Left lobe of liver (tissue), 2 donors: ENCODE measurements at regions not wholly inside any gene's neighbourhood (a gene's known extent, or its start where the extent isn't known, plus 50 kb on each side); places are given as distances from the start of the nearest gene placed in this dataset.
"Not testable (repeated sequence)": the region's sequence is repeated elsewhere in the genome, so short reads cannot be mapped to it uniquely, and the experiment has no call there.

ENCODE experiments used
- ATAC-seq: fragments of 200-7000 bp; cut with Tn5 transposase; one replicate; pipeline ENCODE4 v1.9.1; 2020; ENCODE audit warnings: mild to moderate bottlenecking, moderate library complexity
- DNase-seq: peaks from one replicate; pipeline ENCODE4 v3.0.0-alpha.2; 2020; ENCODE audit warnings: low spot score
- donor health status: DM: no; HTN: no; CAD: no; lungs with moderate emphysema.
- donor health status: DM: no; HTN: yes; CAD: no.

DNA sequence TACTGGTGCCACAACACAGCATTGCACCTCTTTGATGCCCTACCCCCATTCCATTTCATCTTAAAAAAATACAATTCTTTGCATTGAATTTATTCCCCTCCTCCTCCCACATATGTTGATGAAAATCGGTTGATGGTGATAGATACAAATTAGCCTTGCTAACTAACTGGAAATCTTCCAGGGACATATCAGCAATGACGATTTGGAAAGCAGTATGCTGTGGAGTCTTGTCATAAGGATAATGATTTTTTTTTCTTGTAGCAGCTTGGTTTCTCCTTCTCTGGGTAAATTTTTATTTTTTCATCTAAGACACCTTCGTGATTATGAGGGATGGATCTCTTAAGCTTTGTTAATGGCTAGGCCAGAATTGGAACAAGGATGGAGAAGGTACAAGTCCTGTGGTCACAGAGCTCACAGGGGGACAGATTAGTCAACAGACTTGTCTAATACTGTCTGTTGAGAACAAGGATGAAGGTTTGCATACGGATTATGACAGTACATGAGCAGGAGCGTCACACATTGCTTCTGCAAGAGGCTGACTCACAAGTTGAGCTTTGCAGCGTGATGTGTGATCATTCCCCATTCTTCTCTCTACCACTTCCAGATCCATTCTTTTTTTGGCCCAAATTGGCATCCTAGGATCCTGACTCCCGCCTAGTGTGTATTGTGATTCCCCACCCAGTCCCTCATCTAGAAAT is 233.1 kb upstream of the FERMT1 start:
- no peak for DNase-seq
- ATAC-seq: no peak

DNA sequence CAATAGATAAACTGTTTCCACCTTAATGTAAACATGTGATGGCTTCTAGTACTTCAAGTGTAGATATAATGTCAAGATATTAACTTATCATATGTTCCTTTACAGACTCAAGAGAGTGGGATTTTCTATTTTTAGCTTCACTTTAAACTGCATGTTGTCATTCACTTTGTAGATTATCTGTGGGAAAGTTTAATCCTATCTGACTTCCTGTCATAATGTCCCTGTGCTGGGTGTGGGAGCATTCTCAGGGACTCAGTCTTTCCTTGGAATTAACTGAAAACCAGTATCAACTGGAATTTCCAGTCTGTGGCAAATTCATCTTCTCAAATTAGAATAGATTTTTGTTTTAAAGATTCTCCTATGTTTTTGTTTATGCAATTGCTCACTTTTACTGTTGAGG is 226.1 kb upstream of the FERMT1 start:
- DNase-seq (no peak), ATAC-seq (no peak)

DNA sequence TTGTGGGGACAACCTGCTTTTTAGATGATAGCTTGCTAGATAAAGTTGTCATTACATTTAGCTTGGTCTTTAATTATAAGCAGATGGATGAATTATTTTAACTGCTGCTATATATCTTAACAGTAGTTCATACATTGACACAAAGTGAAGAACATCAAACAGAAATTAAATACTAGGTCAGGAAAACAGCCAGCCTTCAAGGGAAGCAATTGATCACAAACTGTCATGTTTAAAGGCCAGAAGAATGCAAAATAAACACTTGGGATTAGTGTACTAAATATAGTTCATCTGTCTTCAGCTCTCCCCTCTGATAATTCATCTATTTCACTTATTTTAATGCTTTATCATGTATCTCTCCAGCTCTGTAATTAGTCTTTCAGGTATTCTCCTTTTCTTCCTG is 225.1 kb upstream of the FERMT1 start:
- no peak for DNase-seq
- ATAC-seq: no peak

DNA sequence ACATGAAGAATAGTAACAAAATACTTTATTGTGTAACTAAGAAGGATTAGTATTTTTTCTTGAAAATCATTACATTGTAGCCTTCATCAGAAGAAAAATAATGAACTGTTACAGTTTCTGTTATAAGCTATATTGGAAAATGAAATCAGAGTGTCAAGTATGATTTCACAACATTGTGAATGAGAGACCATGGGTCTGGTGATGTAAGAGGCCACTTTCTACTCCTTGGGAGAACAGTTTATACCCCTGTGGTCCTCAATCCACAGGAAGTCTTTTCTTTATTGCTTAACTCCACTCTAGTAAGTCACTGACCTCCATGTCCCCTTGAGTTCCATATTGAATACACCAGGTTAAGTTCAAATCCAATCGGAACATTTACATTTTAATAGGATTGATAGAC is 218.7 kb upstream of the FERMT1 start:
- DNase-seq (no peak), ATAC-seq (no peak)

DNA sequence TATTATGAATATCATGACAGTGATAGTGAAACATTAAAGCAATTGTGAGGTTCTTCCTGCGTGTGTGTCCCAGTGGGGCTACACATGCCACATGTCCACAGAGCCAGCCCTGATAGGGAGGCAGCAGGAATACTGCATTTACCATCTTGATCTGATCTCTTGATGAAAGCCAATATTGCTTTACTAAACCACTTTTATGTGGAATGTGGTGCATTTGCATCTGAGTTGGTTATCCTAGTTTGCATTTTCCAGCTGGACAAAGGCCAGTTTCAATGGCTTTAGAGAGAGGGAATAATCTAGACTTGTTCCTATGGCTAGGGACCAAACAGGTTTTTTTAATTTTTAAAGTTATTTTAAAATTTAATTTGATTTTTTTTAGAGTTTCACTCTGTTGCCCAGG is 216.3 kb upstream of the FERMT1 start:
- ATAC-seq: no peak

DNA sequence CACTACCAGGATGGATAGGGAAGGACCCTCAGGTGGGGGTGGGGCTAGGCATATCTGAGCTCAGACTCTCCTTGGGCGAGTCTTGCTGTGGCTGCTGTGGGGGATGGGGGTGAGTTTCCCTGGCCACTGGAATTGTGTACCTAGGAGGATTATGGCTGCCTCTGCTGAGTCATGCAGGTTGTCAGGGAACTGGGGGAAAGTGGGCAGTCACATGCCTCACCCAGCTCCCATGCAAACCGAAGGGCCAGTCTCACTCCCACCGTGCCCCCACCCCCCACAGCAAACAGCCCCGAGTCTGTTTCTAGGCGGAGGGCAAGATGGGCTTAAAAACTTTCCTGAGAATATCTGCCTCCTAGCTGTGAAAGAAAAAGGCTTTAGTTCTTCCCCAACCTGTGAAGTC is 210.3 kb upstream of the FERMT1 start:
- ATAC-seq (no peak), DNase-seq (no peak)

More for the DNA sequence above, 216.3 kb upstream of the FERMT1 start:
- DNase-seq: no peak

DNA sequence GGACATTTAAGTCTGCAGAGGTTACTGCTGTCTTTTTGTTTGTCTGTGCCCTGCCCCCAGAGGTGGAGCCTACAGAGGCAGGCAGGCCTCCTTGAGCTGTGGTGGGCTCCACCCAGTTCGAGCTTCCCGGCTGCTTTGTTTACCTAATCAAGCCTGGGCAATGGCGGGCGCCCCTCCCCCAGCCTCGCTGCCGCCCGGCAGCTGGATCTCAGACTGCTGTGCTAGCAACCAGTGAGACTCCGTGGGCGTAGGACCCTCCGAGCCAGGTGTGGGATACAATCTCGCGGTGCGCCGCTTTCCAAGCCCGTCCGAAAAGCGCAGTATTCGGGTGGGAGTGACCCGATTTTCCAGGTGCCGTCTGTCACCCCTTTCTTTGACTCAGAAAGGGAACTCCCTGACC is 198.4 kb upstream of the FERMT1 start:
- not testable (repeated sequence) for DNase-seq

DNA sequence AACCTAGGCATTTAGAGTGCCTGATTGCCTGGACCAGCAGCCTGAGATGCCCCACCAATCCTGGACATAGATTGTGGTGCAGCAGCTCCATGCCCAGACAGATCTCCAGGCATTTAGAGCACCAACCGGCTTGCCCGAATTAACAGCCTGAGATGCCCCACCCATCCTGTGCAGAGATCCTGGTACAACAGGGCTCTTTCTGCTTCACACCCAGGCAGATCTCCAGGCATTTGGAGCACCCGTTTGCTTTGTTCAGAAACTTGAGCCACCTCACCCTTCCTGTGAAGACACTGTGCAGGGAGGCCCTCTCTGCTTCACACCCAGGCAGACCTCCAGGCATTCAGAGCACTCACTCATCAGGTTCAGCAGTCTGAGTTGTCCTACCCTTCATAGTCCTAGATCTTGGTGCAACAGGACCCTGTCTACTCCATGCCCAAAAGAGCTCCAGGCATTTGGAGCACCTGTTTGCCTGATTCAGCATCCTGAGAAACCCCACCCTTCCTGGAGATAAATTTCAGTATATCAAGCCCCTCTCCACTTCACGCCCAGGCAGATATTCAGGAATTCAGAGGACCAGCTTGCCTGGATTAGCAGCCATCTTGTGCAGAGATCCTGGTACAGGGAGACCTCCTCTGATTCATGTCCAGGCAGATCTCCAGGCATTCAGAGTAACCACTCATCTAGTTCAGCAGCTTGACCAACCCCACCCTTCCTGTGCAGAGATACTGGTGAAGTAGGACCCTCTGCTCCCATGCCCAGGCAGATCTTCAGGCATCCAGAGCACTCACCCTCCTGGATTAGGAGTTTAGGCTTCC is 189.2 kb upstream of the FERMT1 start:
- ATAC-seq (no peak), DNase-seq (no peak)

More for the DNA sequence above, 198.4 kb upstream of the FERMT1 start:
- not testable (repeated sequence) for ATAC-seq

DNA sequence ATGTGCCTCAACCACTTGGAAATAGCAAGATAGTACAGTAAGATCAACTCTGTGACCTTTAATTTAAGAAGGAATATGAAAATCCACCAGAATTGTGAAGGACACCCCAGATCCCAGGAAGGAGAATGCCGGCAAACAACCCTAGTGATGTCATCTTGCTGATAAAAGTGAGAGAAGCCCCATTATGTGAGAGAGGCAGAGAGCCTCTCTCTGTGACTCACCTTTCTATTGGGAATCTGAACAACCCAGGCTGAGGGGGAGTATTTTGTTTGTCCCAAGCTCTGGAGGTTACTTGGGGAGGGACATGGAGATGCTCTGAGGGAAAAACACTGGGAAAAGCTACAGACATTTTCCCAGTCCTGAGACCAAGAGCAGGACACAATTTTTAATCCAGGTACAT is 188.3 kb upstream of the FERMT1 start:
- no peak for DNase-seq
- no peak for ATAC-seq

DNA sequence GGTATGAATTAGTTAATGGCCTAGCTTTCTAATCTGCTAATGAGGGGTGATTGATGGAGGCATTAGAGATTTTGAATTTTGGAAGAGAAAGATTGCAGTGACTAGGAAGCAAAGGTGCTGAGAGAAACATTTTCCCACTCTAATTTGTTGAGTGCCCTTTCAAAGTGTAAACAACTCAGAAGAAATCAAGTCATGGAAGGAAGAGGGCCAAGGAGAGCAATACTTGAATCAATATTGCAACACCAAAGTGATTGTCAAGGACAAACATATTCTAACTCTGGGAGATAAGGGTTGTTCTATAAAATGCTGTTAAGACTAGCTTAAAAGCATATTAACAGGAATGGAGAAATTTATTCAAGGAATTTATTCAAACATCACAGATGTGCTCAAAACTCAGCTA is 182.7 kb upstream of the FERMT1 start:
- DNase-seq: no peak
- ATAC-seq: no peak

DNA sequence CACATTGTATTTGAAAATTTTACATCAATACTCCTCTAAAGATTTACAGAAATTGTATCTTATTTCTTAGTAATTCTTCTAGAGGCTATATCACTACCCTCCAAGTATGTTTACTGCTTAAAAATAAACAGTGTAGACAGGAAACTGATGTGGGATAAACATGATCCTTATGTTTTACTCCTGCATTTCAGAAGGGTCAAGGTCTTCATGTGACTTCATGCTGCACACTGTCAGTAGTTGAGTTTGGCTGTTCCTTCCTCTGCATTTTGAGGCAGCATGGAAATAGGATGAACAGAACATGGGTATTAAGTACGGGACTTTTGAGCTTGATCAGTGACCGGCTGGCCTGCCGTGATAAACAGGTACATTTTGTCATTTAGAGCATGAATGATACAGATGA is 179.2 kb upstream of the FERMT1 start:
- no peak for DNase-seq
- no peak for ATAC-seq

DNA sequence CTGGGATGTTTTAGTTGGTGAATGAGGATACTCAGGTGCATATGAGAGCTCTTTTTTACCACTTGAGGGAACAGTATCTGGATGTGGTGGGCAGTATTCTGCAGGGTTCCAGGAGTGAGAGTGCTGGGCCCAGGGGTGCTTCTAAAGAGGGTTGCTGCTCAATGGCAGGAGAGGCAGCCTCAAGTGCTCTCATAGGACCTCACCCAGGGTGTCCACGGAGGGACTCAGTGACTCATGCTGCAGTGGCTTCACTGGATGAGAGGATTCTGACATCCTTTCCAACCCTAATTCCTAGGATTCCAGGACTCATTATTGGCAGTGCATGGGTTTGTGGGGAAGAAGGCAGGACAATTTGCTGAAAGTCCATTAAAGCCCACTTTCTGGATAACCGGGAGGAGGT is 176.6 kb upstream of the FERMT1 start:
- ATAC-seq (no peak), DNase-seq (no peak)

DNA sequence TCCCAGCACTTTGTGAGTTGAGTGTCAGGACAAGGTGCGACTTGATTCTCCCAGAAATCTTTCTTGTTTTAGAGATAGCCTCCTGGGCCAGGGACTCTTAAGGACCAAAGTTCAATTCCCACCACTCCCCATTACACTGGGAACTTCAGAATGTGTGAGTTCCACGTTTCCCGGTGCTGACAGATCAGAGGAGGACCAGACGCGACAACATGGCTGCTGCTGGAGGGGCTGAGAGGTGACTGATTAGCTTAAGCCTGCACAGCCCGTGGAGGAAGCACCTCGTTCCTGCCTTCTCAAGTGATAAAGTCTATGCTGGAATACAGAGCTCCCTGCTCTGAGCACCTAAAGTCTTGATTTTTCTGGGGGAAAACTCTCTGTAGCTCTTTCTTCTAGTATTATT is 175.2 kb upstream of the FERMT1 start:
- ATAC-seq (no peak), DNase-seq (no peak)

DNA sequence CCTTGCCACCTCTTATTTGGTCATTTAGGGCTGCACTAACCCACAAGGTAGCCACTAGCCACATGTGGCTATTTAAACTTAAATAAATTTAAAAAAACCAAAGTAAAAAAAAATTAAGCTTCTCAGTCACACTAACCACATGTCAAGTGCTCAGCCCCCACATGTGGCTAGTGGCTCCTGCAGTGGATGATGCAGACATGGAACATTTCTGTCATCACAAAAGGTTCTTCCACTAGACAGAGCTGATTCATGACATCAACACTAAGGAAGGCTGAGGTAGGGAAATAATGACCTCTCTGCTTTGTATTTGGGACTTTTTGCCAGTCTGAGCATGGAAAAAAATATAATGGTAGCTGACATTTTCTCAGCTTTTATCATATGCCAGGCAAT is 173.0 kb upstream of the FERMT1 start:
- DNase-seq: no peak
- no peak for ATAC-seq

DNA sequence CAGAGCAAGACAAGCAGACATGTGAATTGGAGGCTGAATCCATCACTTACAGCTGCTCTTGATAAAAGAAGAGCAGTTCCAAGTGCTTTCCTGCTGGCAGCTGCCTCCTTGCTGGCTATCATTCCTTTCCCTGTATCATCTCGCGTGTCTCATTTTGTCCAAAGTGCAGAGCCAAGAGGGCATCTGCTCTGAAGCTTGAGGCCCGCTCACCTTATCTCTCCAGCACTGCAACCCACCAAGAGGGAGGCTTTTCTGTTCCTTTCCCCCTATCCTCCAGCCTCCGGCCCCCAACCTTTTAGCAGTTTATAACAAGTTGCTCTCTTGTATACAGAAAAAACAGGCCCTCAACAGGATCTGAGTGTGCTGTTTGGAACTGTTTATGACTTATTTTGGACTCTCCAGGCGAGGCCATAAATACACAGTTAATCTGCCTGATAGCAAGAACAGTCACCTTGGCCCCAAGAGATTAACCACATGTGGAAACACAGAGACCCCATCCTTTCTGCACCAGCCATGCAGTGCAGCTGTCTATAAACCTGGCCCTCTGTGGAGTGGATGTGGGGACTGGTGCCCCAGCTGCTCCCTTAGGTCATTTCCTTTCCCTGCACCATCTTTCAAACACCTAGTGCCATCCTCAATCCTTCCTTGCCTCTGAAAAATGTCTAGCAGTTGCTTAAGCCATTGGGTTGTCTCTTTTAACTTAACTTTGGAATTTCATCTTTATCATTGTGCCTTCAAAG is 172.5 kb upstream of the FERMT1 start:
- DNase-seq (no peak), ATAC-seq (no peak)

DNA sequence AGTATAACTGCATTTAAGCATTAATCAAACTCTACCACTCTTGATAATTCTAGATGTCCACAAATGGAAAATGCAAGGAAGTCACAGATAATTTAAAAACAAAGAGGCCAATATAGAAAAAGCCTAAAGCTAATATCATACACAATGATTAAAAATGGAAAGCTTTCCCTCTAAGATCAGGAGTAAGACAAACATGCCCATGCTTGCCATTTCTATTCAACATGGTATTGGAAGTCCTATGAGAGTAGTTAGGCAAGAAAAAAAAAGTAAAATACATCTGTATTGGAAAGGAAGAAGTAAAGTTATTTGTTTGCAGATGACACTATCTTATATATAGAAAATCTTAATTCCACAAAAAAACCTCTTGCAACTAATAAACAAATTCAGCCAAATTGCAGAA is 164.6 kb upstream of the FERMT1 start:
- DNase-seq (no peak), ATAC-seq (no peak)

DNA sequence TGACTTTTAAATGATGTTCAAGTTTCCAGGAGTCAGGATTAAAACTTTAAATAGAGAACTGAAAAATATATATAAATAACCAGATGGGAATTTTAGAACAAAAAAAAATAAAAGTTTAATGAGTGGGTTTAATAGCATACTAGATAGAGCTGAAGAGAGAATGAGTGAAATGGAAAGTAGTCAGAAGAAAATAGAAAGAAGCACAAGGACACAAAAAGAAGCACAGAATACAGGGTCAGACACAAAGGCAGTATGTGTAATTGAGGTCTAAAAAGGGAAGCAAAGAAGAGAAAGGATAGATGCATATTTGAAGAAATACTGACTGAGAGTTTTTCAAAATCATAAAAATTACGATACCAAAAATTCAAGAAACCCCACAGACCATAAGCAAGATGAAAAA is 159.8 kb upstream of the FERMT1 start:
- DNase-seq (no peak), ATAC-seq (no peak)

DNA sequence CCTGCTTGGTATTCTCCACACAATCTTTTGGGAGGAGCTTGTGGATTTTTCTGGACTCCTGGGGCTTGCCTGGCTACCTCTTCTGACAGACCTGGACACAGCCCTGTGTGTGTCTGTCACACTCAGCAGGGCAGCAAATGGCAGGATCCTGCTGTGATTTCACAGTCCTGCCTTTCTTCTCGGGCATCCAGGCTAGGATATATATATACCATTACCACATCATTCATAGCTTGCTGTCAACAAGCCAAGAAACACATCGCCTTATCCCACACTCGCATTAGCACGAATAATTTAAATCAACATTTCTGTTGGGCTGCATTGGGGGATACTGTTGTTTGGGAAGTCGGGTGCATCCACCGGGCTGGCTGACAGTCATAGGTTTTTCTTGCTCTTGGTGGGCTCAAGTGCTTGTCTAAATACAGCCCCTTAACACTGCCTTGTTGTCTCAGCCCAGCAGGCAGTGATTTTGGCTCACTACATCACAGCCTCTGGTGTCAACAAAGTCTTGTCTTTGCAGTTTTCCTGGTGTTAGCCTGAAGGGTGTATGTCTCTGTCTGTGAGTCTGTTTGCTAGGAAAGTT is 154.9 kb upstream of the FERMT1 start:
- no peak for ATAC-seq
- DNase-seq: no peak

DNA sequence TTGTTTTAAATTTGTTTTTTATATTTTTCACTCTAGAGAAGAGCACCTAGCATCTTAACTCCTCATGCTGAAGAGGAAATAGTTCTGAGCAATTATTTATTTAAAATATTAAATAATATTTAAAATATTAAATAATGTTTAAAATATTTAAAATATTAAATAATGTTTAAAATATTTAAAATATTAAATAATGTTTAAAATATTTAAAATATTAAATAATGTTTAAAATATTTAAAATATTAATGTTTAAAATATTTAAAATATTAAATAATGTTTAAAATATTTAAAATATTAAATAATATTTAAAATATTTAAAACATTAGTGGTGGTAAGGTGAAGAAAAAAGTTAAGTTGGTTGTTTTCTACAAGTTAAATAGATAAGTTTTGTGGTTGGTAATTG is 147.6 kb upstream of the FERMT1 start:
- not testable (repeated sequence) for ATAC-seq, DNase-seq

DNA sequence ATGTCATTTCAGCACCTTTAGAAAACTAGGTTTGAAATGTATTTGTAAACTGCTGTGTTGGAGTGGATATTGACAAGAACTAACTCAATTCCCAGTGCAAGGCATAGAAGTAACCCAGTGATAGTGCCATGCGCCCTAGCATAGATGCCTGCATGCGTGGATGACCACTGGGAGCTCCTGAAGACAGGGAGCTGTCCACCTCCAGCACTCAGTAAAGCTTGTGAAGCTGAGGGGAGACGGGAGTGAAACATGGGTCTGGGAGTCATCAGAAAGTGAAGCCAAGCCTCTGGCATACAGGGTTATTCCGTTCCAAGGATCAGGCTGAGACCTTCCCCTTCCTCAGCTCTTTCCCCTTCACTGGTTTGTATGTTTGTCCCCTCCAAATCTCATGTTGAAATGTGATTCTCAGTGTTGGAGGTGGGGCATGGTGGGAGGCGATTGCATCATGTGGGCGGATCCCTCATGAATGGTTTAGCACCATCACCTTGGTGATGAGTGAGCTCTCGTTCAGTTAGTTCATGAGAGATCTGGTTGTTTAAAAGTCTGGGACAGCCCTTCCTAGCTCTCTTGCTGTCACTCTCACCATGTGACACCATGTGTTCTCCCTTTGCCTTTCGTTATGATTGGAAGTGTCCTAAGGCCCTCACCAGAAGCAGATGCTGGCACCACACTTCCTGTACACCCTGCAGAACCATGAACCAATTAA is 146.5 kb upstream of the FERMT1 start:
- DNase-seq (no peak), ATAC-seq (no peak)
